ENCODE measurements at regions not wholly inside any gene's neighbourhood (a gene's known extent, or its start where the extent isn't known, plus 50 kb on each side); places are given as distances from the start of the nearest gene placed in this dataset.

- Mint-ChIP-seq H3K36me3 (peaks cover 0 to 1% of the 10 kb centered on the region in 2 donors), H3K9me3 (peaks cover 4 to 6% of the 10 kb centered on the region in 2 donors), H3K4me1 (no peaks in the 10 kb centered on the region), H3K27ac (no peak overlapping the region), H3K4me3 (no peak overlapping the region), H3K27me3 (peaks cover 8 to 11% of the 10 kb centered on the region in 2 donors)
- ATAC-seq (replicated peaks) = no peak
- DNase-seq = no peak
Observed at GRCh38 chr15:98025237-98025636, 64.7 kb downstream of the ARRDC4 start.

DNA sequence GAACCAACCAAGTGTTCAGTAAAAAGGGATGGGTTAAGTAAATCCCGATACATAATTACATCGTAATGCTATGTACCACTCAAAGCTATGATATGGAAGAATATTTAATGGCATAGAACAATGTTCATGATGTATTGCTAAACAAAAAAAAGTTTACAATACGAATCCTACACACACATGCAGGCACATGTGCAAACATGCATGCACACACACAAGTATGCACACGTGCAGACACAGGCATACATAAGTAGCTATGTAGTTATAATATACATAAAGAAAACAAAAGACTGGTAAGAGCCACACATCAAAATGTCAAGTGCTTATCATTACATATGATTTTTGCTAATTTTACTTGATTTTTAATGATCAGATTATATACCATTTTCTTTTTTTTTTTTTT, 74.2 kb downstream of the ARRDC4 start:
- Mint-ChIP-seq H3K4me1 (peaks cover 3 to 5% of the 10 kb centered on the region in 2 donors), H3K9me3 (no peaks in the 10 kb centered on the region), H3K27ac (no peak overlapping the region), H3K4me3 (no peak overlapping the region), H3K36me3 (no peaks in the 10 kb centered on the region), H3K27me3 (no peaks in the 10 kb centered on the region)
- no peak for DNase-seq
- ATAC-seq (replicated peaks) = no peak

- ATAC-seq (replicated peaks) (no peak), DNase-seq (no peak)
- H3K4me1 Mint-ChIP-seq = peaks cover 3 to 5% of the 10 kb centered on the region in 2 donors
- no peaks in the 10 kb centered on the region for H3K36me3 Mint-ChIP-seq
- H3K4me3 Mint-ChIP-seq = no peak overlapping the region
- no peaks in the 10 kb centered on the region for H3K27me3 Mint-ChIP-seq
- no peaks in the 10 kb centered on the region for H3K9me3 Mint-ChIP-seq
- no peak overlapping the region for H3K27ac Mint-ChIP-seq
Observed at GRCh38 chr15:98035134-98035533, 74.6 kb downstream of the ARRDC4 start.

- H3K27ac Mint-ChIP-seq = no peak overlapping the region
- H3K36me3 Mint-ChIP-seq = no peaks in the 10 kb centered on the region
- H3K4me3 Mint-ChIP-seq = no peak overlapping the region
- ATAC-seq (replicated peaks) (no peak), DNase-seq (no peak)
- H3K4me1 Mint-ChIP-seq = peaks cover 3 to 5% of the 10 kb centered on the region in 2 donors
- H3K27me3 Mint-ChIP-seq = no peaks in the 10 kb centered on the region
- H3K9me3 Mint-ChIP-seq = no peaks in the 10 kb centered on the region
Observed at GRCh38 chr15:98035577-98036010, 75.1 kb downstream of the ARRDC4 start.

GRCh38 chr15:98039596-98039995, 79.1 kb downstream of the ARRDC4 start:
- no peaks in the 10 kb centered on the region for H3K4me1 Mint-ChIP-seq
- no peaks in the 10 kb centered on the region for H3K9me3 Mint-ChIP-seq
- no peak overlapping the region for H3K27ac Mint-ChIP-seq
- no peak for ATAC-seq (replicated peaks)
- DNase-seq = no peak
- peaks cover 0 to 5% of the 10 kb centered on the region in 2 donors for H3K27me3 Mint-ChIP-seq
- H3K36me3 Mint-ChIP-seq = no peaks in the 10 kb centered on the region
- H3K4me3 Mint-ChIP-seq = no peak overlapping the region

DNA sequence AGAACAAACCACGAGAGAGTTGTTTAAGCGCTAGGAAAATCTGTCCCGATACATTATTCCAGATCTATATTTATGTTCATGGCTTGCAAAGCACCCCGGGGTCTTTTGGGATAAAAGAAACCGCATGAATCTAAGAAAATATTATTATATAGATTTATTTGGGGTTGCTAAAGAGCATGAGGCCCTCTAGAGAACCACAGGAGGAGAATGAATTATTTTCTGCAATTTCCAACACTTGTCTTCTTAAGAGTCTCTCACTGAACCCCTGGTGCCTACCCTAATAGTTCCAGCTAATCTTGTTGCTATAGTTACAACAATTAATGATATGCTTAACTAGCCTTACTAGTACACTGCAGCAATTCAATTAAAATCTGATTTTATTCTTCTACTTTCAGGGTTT, 79.6 kb downstream of the ARRDC4 start:
- H3K27me3 Mint-ChIP-seq = peaks cover 0 to 5% of the 10 kb centered on the region in 2 donors
- H3K36me3 Mint-ChIP-seq = no peaks in the 10 kb centered on the region
- no peak overlapping the region for H3K27ac Mint-ChIP-seq
- H3K4me1 Mint-ChIP-seq = no peaks in the 10 kb centered on the region
- ATAC-seq (replicated peaks) (no peak), DNase-seq (no peak)
- H3K9me3 Mint-ChIP-seq = no peaks in the 10 kb centered on the region
- H3K4me3 Mint-ChIP-seq = no peak overlapping the region

DNA sequence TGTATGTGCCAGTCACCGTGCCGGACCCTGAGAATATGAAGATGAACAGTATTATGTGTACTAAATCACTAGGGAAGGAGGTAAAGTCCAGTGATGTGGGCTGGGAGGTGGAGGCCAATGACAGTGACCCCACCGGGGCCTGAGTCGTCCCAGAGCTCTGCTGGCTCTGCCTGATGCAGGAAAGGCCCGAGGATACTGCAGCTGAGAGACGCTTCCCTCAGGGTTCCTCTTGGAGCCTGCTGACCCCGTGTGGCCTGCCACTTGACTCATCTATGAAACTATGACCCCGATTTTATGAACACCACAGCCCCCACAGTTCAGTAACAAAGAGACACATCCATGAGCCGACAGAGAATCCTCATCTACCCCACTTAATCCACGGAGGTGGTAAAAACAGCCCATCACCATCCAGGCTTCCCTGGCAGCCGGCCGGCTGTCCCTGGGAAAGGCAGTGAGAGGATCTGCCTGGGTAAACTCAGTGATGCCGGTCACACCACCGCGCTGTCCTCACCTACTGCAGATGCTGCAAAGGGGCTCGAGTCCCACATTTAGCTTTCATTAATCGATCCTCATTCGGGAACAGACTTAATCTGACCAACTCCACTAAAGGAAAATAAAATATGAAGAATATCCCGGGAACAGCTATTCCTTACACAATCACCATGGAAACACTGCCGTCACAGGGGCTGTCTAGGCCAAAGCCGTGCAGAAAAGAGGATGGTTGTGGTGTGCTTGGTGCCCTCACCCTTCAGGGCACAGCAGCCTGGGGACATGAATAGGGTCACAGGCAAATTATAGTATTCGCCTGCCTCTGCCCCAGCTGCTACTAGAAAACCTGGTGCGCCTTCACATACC, 82.9 kb downstream of the ARRDC4 start:
- Mint-ChIP-seq H3K4me1 (no peaks in the 10 kb centered on the region), H3K9me3 (peaks cover 0 to 4% of the 10 kb centered on the region in 2 donors), H3K27ac (no peak overlapping the region), H3K27me3 (peaks cover 0 to 5% of the 10 kb centered on the region in 2 donors), H3K4me3 (no peak overlapping the region), H3K36me3 (no peaks in the 10 kb centered on the region)
- DNase-seq (no peak), ATAC-seq (replicated peaks) (no peak)

DNA sequence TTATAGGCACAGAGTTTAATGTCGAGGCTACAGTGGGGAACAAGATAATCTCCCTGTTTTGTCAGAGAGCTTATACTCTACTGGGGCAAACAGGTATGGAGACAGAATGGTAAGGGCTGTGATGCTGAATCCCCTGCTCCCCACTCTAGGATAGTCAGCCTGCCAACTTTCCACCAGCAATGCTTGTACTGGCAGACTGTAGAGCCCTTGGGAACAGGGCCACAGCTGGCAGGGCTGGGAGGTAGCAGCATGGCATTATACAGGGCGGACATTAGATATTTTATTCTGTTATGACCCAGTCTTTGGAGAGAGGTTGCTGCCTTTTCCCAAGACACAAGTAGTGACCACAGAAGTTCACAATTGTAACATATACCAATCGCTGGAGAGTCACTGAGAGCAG, 91.2 kb downstream of the ARRDC4 start:
- H3K27me3 Mint-ChIP-seq = peaks cover 6 to 11% of the 10 kb centered on the region in 2 donors
- ATAC-seq (replicated peaks) = no peak
- no peak overlapping the region for H3K27ac Mint-ChIP-seq
- no peak overlapping the region for H3K4me3 Mint-ChIP-seq
- no peaks in the 10 kb centered on the region for H3K36me3 Mint-ChIP-seq
- H3K9me3 Mint-ChIP-seq = peaks cover 9 to 20% of the 10 kb centered on the region in 2 donors
- no peaks in the 10 kb centered on the region for H3K4me1 Mint-ChIP-seq
- no peak for DNase-seq

DNA sequence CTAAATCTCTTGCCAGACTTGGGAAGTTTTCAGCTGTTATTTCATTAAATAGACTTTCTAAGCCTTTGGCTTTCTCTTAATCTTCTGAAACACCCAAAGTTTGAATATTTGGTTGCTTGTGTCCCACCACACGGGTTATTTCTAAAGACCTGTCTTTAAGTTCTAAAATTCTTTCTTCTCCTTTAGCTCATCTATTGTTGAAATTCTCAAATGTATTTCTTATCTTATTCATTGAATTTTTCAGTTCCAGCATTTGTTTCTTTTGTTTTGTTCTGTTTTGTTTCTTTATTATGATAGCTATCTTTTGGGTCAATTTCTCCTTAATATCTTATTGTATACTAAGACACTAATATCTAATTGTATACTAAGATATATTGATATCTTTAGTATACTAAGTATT, 97.0 kb downstream of the ARRDC4 start:
- ATAC-seq (replicated peaks) (no peak), DNase-seq (no peak)
- Mint-ChIP-seq H3K27ac (no peak overlapping the region), H3K9me3 (peaks cover 23 to 34% of the 10 kb centered on the region in 2 donors), H3K36me3 (peaks cover 0 to 2% of the 10 kb centered on the region in 2 donors), H3K27me3 (peaks cover 7 to 10% of the 10 kb centered on the region in 2 donors), H3K4me3 (no peak overlapping the region), H3K4me1 (no peaks in the 10 kb centered on the region)

- Mint-ChIP-seq H3K27me3 (peaks cover 7 to 11% of the 10 kb centered on the region in 2 donors), H3K27ac (no peak overlapping the region), H3K4me3 (no peak overlapping the region), H3K4me1 (no peaks in the 10 kb centered on the region), H3K36me3 (peaks cover 0 to 2% of the 10 kb centered on the region in 2 donors), H3K9me3 (peaks cover 8 to 14% of the 10 kb centered on the region in 2 donors)
- DNase-seq (no peak), ATAC-seq (replicated peaks) (no peak)
Observed at GRCh38 chr15:98062869-98063268, 102.4 kb downstream of the ARRDC4 start.

DNA sequence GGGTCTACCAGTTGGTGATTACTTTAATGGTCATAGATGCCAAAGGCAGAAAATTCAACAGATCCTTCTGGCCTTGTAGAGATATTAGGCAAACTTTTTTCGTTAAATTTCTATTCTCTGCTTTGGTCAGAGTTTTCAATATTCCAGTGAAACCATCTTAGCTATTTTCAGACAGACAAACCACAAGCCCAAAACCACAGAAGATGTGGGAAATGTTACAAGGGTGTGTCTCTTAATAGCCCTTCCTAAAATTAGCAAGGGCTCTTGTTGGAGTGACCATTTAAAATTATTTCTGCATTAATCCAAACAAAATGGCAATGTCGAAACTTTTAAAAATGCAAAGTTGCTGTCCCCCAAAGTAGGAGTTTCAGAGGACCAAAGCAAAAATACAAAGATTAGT, 102.8 kb downstream of the ARRDC4 start:
- ATAC-seq (replicated peaks) (no peak), DNase-seq (no peak)
- peaks cover 8 to 12% of the 10 kb centered on the region in 2 donors for H3K9me3 Mint-ChIP-seq
- no peaks in the 10 kb centered on the region for H3K4me1 Mint-ChIP-seq
- H3K27ac Mint-ChIP-seq = no peak overlapping the region
- H3K4me3 Mint-ChIP-seq = no peak overlapping the region
- H3K27me3 Mint-ChIP-seq = peaks cover 7 to 11% of the 10 kb centered on the region in 2 donors
- peaks cover 0 to 2% of the 10 kb centered on the region in 2 donors for H3K36me3 Mint-ChIP-seq

- Mint-ChIP-seq H3K27me3 (peaks cover 7 to 11% of the 10 kb centered on the region in 2 donors), H3K9me3 (peaks cover 8% of the 10 kb centered on the region in 2 donors), H3K36me3 (peaks cover 0 to 2% of the 10 kb centered on the region in 2 donors), H3K4me1 (no peaks in the 10 kb centered on the region), H3K4me3 (no peak overlapping the region), H3K27ac (no peak overlapping the region)
- no peak for DNase-seq
- ATAC-seq (replicated peaks) = no peak
Observed at GRCh38 chr15:98063871-98064270, 103.4 kb downstream of the ARRDC4 start.

DNA sequence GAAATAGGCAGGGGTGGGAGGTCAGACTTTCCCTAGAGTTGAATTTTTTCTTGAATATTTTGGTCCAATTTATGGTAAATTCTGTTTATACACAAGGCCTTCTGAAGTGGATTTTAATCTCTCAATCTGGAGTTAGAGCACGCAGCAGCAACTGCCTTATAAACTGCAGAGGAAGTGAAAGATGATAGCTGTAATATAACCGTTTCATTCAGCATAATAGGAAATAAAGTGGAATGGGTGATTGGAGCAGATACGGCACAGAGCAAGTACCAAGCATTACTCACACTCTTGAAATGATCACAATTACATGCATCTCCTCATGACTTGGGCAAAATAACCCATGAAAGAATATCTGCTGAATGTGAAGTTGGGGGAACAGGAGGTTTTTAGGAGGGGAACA, 106.8 kb downstream of the ARRDC4 start:
- Mint-ChIP-seq H3K4me1 (no peaks in the 10 kb centered on the region), H3K36me3 (no peaks in the 10 kb centered on the region), H3K27ac (no peak overlapping the region), H3K27me3 (peaks cover 4 to 5% of the 10 kb centered on the region in 2 donors), H3K4me3 (no peak overlapping the region), H3K9me3 (no peaks in the 10 kb centered on the region)
- DNase-seq = no peak
- peak; percentile 31 to 33 for ATAC-seq (replicated peaks)

- H3K27ac Mint-ChIP-seq = no peak overlapping the region
- no peaks in the 10 kb centered on the region for H3K9me3 Mint-ChIP-seq
- H3K4me3 Mint-ChIP-seq = no peak overlapping the region
- ATAC-seq (replicated peaks) (no peak), DNase-seq (no peak)
- peaks cover 4% of the 10 kb centered on the region in 2 donors for H3K27me3 Mint-ChIP-seq
- no peaks in the 10 kb centered on the region for H3K4me1 Mint-ChIP-seq
- H3K36me3 Mint-ChIP-seq = no peaks in the 10 kb centered on the region
Observed at GRCh38 chr15:98069256-98069655, 108.8 kb downstream of the ARRDC4 start.

DNA sequence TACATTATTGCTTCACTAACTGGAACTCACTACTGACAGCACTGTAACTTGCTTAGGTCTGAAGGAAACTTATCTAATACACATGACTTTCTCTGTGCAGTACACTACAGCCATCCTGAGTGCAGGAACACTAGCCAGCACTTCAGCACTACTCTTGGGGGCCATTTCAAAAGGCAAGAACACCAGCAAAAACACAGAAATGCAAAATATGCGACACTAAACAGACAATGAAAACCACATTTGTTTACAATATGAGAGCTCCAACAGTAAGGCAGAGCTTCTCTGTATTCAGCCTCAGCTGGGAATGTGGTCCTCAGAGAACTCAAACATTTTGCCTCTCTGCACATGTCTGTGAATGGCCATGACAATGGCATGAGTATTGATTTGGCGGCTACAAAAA, 109.6 kb downstream of the ARRDC4 start:
- Mint-ChIP-seq H3K9me3 (no peaks in the 10 kb centered on the region), H3K4me3 (no peak overlapping the region), H3K4me1 (no peaks in the 10 kb centered on the region), H3K27me3 (peaks cover 0 to 4% of the 10 kb centered on the region in 2 donors), H3K27ac (no peak overlapping the region), H3K36me3 (no peaks in the 10 kb centered on the region)
- no peak for ATAC-seq (replicated peaks)
- no peak for DNase-seq

Measured in stimulated activated naive B cell treated with anti-CD40 and anti-IgM and Interleukin-4, amounts not matched to agents 10 μg/mL and 1 μg/mL and 100 μg/mL, for 72 hours (primary cell).